Breast epithelium (tissue), 3 donors: ENCODE measurements at regions not wholly inside any gene's neighbourhood (a gene's known extent, or its start where the extent isn't known, plus 50 kb on each side); places are given as distances from the start of the nearest gene placed in this dataset.

Source experiments
- CTCF ChIP-seq, 3 donors: fragments of 450-650 bp; IDR thresholded peaks; one replicate each; pipeline ENCODE4 v1.5.1; 2016 to 2017; ENCODE audit warnings: antibody characterized with exemption in 3 of 3, mild to moderate bottlenecking in 3 of 3, moderate library complexity in 3 of 3
- POLR2A ChIP-seq: fragments of 450-650 bp; IDR thresholded peaks from one replicate; pipeline ENCODE4 v1.6.1; 2016; ENCODE audit warnings: antibody characterized with exemption, mild to moderate bottlenecking, moderate library complexity
- POLR2AphosphoS5 ChIP-seq, 3 donors: sonication (generic); formaldehyde crosslinking; IDR thresholded peaks; one replicate each; pipeline ENCODE4 v1.6.1; 2017; ENCODE audit warnings: antibody characterized with exemption in 3 of 3

- no peak for TF ChIP-seq CTCF (IDR thresholded peaks at IDR 0.05)
- no peak for TF ChIP-seq POLR2A
- TF ChIP-seq POLR2AphosphoS5 (IDR thresholded peaks at IDR 0.05) = no peak
These were observed 1172.3 kb downstream of the LRFN5 start for GRCh38 chr14:42778984-42779383.
